ENCODE measurements at regions not wholly inside any gene's neighbourhood (a gene's known extent, or its start where the extent isn't known, plus 50 kb on each side); places are given as distances from the start of the nearest gene placed in this dataset.

DNA sequence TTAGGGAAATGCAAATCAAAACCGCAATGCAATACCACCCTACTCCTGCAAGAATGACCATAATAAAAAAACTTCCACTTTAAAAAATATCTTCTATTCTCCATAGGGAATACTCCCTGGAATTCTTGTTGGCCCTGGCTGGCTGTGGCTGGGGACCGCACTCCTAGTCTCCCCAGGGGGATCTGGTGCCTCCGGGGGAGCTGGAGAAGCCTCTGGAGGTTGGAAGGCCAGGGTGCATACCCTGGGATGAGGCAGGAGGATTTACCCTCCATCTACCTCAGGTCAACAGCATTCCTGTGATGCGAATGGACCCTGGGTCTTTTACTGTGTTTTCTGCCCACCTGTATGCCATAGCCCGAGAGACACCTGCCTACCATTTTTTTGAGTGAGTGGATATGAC lies 120.0 kb upstream of the ZNF536 start:
- TF ChIP-seq, protein P1, sequence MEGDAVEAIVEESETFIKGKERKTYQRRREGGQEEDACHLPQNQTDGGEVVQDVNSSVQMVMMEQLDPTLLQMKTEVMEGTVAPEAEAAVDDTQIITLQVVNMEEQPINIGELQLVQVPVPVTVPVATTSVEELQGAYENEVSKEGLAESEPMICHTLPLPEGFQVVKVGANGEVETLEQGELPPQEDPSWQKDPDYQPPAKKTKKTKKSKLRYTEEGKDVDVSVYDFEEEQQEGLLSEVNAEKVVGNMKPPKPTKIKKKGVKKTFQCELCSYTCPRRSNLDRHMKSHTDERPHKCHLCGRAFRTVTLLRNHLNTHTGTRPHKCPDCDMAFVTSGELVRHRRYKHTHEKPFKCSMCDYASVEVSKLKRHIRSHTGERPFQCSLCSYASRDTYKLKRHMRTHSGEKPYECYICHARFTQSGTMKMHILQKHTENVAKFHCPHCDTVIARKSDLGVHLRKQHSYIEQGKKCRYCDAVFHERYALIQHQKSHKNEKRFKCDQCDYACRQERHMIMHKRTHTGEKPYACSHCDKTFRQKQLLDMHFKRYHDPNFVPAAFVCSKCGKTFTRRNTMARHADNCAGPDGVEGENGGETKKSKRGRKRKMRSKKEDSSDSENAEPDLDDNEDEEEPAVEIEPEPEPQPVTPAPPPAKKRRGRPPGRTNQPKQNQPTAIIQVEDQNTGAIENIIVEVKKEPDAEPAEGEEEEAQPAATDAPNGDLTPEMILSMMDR (IDR thresholded peaks at IDR 0.05) = no peak
- TF ChIP-seq POLR2A (IDR thresholded peaks at IDR 0.05) = no peak
- TF ChIP-seq EP300 (IDR thresholded peaks at IDR 0.05) = no peak

Measured in tibial nerve (tissue), 4 donors.